22Rv1 (cell line): ENCODE measurements at regions not wholly inside any gene's neighbourhood (a gene's known extent, or its start where the extent isn't known, plus 50 kb on each side); places are given as distances from the start of the nearest gene placed in this dataset.

ENCODE experiments used
- CTCF ChIP-seq: fragments of 450-650 bp; IDR thresholded peaks from 2 replicates; pipeline ENCODE4 v1.5.1; 2017; ENCODE audit warnings: mild to moderate bottlenecking
- ZFX ChIP-seq: fragments of 450-650 bp; IDR thresholded peaks from 2 replicates; pipeline ENCODE4 v1.6.1; 2017; ENCODE audit warnings: antibody characterized with exemption, borderline replicate concordance

DNA sequence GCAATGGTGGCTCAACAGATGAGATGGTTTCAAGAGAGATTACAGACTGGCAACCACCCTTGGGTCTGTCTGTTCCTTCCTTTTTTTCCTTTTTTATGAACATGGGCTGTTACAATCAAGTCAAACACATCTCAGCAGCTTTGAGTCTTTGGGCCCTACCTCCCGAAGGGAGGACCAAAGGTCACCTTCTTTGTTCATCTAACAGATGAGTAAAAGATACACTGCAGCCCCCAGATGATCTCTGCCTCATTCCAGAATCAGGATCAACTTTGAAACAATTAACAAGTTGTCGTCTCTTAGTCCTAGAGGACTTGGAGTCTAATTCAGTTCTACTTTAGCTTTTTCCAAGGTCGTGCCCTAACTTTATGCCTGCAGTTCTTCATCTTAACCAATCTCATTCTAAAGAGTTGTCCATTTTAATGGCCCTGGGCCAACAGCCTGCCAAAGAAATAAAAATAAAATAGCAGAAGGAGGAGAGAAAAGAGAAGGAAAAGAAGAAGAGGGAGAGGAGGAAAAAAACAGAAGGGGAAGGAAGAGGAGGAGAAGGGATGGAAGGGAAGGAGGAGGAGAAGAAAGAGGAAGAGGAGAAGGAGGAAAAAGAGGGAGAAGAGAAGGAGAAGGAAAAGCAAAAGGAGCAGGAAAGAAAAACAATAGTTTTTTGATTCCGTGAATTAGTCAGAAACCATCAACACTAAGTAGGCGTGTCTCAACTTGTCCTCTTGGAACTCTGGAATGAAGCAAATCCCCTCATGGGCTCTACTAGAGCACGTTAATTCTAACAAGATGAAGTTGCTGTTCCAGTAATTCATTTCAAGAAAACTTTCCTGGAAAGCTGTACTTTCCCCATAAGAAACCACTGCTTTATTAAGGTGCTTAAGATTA, 281.2 kb downstream of the FOXO1 start:
- TF ChIP-seq CTCF = no peak
- no peak for TF ChIP-seq ZFX
